ENCODE measurements at regions not wholly inside any gene's neighbourhood (a gene's known extent, or its start where the extent isn't known, plus 50 kb on each side); places are given as distances from the start of the nearest gene placed in this dataset.

GRCh38 chr7:153002115-153002514 lies 242.6 kb downstream of the ACTR3B start:
- TF ChIP-seq RARB (CRISPR knock-in tag; IDR thresholded peaks at IDR 0.05) (no peak), CREB5 (CRISPR knock-in tag; IDR thresholded peaks at IDR 0.05; ENCODE audit: low read depth) (no peak), ZFP3 (CRISPR knock-in tag; IDR thresholded peaks at IDR 0.05) (no peak), ZNF70 (CRISPR knock-in tag; IDR thresholded peaks at IDR 0.05) (no peak)

Data from SK-N-SH treated with all-trans-retinoic acid at 6 μM for 48 hours (cell line).